NCI-H226 (cell line): ENCODE measurements at regions not wholly inside any gene's neighbourhood (a gene's known extent, or its start where the extent isn't known, plus 50 kb on each side); places are given as distances from the start of the nearest gene placed in this dataset.

ENCODE experiments used
- DNase-seq: peaks from one replicate; pipeline ENCODE4 v3.0.0-alpha.2; 2015

DNA sequence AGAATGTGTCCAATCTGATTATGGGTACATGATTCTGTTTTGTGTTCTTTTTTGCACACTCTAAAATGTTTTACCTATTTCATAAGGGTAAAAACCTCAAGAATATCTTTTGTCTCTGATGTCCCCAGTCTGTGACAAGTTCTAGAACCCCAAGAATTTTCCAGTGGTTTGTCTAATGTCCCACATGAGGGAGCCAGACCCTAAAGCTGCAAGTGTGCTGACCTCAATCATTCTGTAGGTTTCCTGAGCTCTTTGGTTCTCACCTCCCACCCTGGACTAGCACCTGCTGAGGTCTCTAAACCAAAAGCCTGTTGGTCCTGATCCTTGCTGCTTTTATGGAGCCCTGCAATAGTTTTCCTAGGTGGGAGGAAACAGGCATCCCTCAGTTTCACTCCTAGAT, 149.8 kb upstream of the MPPED2 start:
- no peak for DNase-seq

- DNase-seq: no peak
These were observed 147.6 kb upstream of the MPPED2 start for GRCh38 chr11:30733748-30734147.

- DNase-seq: no peak
These were observed 143.9 kb upstream of the MPPED2 start for GRCh38 chr11:30730011-30730410.

DNA sequence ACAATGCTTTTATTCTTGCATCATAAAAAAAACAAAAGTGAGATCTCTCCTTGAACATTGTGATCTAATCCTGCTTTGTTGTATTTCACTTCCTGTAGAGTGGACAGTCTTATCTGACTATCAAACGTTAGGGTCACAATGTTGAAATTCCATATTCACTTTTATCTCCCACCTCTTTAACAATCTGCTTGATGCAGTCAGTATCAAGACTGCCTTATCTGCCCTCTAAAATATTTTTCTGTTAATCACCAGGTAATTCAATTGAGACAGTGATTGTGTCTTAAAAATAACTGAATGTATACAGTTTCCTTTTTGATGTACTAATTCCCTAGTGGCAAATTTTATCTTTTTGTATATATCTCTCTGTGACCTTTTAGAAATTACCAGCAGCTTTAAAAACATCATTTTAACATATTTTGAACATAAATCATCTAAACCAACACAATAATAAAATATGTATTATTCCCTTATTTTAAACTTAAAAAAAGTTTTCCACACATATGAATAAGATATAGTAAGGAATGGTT, 143.1 kb upstream of the MPPED2 start:
- peak; percentile 54 for DNase-seq

DNA sequence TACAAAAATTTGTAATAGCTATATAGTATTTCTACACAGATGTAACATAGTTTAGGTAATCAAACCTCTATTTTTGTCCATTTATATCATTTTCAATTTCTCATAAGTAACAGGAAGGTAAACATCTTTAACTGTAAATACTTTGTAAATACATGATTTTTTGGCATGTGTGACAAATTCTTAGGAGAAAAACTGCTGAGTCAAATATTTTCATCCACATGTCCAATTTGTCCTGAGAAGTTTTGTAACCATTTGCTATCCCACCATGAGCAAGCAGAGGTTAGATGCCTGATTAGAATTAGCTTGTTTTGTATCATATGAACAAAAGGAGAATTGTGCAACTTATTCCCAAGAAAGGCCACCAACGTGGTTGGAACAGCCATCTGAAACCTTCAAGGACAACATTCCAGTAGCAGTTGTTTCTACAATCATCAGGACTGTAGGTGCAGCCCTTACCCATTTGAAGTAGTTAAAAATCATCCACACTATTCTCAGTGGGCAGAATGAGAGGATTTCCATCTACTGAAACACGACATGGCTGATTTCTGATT, 139.6 kb upstream of the MPPED2 start:
- no peak for DNase-seq

- no peak for DNase-seq
These were observed 138.1 kb upstream of the MPPED2 start for GRCh38 chr11:30724274-30724673.

- DNase-seq: no peak
These were observed 133.2 kb upstream of the MPPED2 start for GRCh38 chr11:30719371-30719770.

- DNase-seq: no peak
These were observed 131.5 kb upstream of the MPPED2 start for GRCh38 chr11:30717641-30718040.

DNA sequence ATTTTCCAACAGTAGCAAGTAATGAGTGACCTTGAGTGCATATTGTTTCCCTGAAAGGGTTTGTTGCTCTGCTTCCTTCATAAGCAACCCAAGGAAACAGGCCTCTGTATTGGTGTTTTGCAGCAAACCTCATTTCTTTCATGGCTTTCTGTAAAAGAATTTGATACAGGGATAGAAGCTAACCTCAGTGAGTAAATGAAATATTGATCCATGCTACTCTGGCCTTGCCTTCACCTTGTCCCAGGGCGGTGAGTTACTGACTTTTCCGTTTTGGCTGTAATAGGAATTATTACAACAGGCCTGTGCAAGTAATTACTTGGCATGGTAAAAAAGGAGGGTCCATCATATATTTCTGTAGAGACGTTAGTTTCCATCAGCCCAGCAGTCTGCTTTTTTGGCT, 130.9 kb upstream of the MPPED2 start:
- DNase-seq: no peak

DNA sequence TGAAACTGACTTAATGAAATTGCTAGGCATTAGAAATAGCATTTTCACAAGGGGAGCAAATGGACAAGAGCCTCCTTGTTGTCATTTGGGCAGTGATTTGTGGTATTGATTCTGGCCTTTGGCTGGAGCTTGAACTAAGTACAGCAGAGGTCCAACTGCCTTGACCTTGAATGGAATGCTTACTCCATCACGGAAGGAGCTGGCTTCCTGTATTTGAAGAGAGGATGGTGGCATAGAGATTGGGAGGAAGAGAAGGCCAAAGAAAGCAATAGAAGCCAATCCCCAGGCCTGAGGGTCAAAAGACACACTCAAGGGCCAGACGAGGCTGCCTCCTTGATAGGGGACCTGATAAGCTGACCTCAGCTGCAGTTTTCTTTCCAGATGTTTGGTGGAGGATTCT, 126.6 kb upstream of the MPPED2 start:
- no peak for DNase-seq

DNA sequence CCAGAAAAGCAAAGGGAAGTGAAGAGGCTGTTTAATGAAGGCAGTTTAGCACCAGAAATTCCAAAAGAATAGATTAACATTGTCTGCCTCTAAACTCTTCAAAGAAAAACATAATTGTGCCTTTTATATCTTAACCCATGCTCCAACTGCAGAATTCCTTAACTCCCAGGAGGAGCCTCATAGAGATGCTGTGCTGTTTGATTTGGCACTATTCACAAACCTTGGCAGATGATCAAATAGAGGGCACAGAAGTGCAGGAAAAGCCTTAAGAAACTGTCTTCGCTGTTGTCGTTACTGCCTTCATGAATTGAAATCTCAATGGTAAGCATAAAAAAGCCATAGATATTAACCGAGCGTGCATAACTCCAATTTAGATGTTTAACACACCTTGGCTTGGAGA, 124.1 kb upstream of the MPPED2 start:
- peak; percentile 23 for DNase-seq

DNA sequence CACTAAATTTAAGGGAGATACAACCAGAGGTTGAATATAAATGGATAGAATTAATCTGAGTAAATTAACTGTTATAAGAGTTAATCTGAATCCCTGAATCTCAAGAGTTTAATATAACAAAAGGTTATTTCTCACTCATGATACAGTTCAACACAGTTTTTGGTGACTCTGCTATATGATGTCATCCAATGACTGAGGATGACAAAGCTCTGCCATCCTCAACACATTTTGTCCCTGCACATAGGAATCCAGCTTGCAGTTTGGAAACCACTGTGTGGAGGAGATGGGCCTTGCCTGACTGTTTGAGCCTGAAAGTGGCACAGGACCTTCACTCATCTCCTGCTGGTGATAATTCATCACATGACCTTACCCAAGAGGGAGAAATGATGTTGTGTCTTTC, 121.0 kb upstream of the MPPED2 start:
- no peak for DNase-seq

DNA sequence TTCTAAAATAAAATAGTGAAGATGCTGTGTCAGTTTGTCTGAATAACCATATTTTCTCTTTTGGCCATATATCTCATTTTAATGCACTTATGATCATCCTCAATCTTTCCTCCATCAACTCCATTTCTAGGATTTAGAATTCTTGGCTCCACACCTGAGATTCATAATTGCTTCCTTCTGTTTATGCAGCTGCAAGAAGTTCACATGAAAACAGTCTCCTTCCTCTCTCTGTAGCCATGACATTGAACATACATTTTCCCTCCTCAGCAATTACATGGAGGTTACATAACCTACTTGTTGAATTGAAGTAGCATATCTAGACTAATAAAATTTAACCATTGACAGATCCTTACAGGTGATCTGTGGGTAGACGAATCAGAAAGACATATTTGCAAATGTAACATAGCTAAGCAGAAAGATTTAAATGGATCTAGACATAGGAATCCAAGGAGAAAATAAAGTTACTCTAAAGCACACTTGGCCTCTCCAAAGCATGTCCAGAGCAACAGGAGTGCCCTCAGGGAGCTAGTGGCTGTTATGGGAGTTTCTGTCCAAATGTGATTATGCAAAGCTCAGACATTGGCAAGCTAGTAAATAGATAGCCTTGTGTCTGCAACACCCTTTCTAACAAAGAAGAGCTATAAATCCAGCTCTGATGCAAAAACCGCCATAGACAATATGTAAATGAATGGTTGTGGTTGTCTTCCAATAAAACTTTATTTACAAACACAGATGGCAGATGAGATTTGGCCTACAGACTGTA, 119.9 kb upstream of the MPPED2 start:
- DNase-seq: no peak

GRCh38 chr11:30698425-30698824, 112.3 kb upstream of the MPPED2 start:
- no peak for DNase-seq

DNA sequence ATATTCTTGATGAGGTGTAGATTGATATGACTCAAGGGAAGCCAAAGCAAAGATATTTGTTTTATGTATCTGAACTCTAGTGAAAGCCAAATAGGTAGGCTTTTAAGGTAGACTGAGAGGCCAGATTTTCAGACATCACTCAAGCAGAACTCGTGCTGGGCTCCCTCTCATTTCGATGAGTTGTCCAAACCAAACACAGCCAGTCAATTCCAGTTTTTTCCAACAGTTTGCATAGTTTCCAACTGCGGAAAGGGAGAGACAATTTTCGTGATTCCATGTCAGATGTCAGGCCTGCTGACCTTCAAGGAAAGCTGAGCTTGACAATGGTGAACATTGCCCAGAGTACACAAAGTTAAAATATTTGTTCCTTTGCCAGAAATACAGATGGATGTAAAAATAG, 110.9 kb upstream of the MPPED2 start:
- DNase-seq: no peak

DNA sequence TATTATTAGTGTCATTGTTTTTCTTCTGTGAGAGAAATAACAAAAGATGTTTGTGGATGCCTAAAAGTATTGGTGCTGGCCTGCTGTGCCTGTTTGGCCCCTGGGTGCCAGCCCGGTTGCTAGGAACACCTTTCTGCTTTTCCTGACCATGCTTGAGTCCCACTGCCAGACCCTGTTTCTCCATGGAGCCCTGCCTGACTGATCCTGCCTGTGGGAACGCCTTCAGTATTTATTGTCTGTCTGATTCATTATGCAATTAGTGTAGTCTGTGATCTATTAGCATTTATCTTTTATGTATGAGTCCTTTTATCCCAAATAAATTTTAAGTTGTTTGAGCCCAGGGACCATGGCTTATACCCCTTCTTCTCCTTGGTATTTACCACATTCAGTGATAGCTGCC, 98.6 kb upstream of the MPPED2 start:
- no peak for DNase-seq

GRCh38 chr11:30683176-30683575, 97.0 kb upstream of the MPPED2 start:
- peak; percentile 50 for DNase-seq

DNA sequence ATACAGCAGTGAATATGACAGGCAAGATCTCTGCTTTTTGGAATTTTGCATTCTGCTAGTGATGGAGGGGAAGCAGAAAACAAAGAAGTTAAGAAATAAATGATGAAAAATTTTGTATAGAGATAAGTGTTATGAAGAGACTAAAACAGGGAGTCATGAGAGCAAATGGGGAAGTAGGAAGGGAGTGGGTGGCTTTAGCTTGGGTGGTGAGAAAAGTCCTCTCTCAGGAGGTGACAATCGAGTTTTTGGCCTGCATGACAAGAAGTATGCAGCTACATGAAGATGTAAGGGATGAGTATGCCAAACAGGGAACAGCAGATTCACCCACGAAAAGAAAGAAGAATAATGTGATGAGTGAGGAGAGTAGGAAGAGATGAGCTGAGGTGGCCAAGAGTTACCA, 80.7 kb upstream of the MPPED2 start:
- no peak for DNase-seq

DNA sequence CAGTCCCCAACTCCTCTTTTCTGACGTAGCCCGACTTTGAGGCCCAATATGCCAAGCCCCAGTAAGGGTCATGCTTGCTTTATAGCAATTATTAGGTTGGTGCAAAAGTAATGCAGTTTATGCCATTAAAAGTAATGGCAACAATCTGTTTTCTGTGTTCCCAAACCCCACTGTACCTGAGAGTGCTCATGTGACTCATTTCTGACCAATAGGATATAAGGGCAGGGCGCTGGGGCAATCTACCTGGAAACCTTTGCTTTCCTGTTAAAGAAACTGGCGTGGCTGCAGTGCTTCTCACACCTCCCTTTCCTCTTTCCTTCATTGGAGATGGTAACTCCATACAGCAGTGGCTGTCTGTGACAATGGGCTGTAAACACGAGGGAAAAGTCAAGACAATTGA, 78.9 kb upstream of the MPPED2 start:
- DNase-seq: no peak

DNA sequence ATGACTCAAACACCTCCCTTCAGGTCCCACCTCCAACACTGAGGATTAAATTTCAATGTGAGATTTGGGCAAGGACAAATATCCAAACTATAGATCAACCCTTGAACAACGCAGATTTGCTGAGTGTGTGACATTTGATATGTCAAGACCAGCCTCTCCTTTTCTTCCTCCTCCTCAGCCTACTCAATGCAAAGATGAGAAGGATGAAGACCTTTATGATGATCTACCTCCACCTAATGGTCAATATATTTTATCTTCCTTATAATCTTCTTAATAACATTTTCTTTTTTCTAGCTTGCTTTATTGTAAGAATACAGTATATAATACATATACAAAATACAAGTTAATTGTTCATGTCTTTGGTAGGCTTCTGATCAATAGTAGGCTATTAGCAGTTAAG, 67.5 kb upstream of the MPPED2 start:
- DNase-seq: no peak

DNA sequence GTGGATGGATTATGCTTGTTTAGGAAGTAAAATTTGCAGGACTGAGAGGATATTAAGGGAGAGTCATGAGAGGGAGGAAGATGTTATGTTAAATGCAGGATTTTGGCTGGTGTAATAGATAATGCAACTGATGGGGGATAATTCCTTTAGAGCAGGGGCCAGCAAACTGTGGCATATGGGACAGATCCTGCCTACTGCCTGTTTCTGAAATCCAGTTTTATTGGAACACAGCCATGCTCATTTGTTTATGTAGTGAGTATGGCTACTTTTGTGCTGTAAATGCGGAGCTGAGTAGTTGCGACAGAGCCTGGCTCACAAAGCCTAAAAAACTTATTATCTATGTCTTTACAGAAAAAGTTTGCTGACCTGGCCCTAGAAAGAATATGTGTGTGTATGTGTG, 66.6 kb upstream of the MPPED2 start:
- DNase-seq: no peak

- no peak for DNase-seq
These were observed 64.1 kb upstream of the MPPED2 start for GRCh38 chr11:30650266-30650665.
